AG04449 (cell line): ENCODE measurements at regions not wholly inside any gene's neighbourhood (a gene's known extent, or its start where the extent isn't known, plus 50 kb on each side); places are given as distances from the start of the nearest gene placed in this dataset.

Experiments used
- CTCF ChIA-PET: fragments of 350-600 bp; formaldehyde crosslinking; extraction: SDS; loops from one replicate; lab custom pipeline; 2021; ENCODE audit warnings: antibody characterized with exemption; lab: Yijun Ruan, JAX
- POLR2A ChIA-PET: fragments of 400-600, 350-600 bp; formaldehyde crosslinking; extraction: SDS; loops from one replicate; lab custom pipeline; 2020; ENCODE audit warnings: antibody characterized with exemption, inconsistent platforms; lab: Yijun Ruan, JAX
- DNase-seq: peaks from one replicate; pipeline ENCODE4 v3.0.0-alpha.2; 2010; ENCODE audit warnings: low read depth, low spot score
- H3K4me3 ChIP-seq: 2 replicates; pipeline ENCODE4 v1.5.1; 2011; ENCODE audit warnings: low read depth, mild to moderate bottlenecking, control low read depth, low read length
- TF ChIP-seq, protein P1 (sequence below): IDR thresholded peaks from one replicate; pipeline ENCODE4 v1.5.1; 2011; ENCODE audit warnings: mild to moderate bottlenecking, moderate library complexity, low read length, control low read depth, inconsistent platforms; ENCODE audit not compliant: insufficient read depth; ENCODE audit errors: missing control alignments

DNA sequence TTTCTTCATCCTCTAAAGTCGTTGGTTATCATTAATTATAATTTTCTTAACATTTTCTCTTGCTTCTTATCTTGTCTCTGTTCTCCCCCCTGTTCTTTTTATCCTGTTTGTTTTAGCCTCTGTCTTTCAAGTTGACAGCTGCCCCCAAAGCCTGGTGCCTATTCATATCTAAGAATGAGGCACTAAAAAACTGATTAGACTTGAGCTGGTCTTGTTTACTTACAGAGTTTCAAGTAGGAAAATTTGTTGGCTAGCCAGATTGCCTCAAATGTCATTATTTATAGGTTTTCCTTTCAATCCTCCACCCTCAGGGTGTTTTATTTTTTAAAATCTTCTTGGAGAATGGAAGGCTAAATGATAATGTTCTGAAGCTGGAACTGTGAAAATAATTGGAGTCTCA, 236.0 kb downstream of the UTP18 start:
- ChIA-PET POLR2A (no interaction called here), CTCF (no interaction called here)
- H3K4me3 ChIP-seq: no peak overlapping the region
- DNase-seq: no peak
- TF ChIP-seq, protein P1, sequence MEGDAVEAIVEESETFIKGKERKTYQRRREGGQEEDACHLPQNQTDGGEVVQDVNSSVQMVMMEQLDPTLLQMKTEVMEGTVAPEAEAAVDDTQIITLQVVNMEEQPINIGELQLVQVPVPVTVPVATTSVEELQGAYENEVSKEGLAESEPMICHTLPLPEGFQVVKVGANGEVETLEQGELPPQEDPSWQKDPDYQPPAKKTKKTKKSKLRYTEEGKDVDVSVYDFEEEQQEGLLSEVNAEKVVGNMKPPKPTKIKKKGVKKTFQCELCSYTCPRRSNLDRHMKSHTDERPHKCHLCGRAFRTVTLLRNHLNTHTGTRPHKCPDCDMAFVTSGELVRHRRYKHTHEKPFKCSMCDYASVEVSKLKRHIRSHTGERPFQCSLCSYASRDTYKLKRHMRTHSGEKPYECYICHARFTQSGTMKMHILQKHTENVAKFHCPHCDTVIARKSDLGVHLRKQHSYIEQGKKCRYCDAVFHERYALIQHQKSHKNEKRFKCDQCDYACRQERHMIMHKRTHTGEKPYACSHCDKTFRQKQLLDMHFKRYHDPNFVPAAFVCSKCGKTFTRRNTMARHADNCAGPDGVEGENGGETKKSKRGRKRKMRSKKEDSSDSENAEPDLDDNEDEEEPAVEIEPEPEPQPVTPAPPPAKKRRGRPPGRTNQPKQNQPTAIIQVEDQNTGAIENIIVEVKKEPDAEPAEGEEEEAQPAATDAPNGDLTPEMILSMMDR: no peak

DNA sequence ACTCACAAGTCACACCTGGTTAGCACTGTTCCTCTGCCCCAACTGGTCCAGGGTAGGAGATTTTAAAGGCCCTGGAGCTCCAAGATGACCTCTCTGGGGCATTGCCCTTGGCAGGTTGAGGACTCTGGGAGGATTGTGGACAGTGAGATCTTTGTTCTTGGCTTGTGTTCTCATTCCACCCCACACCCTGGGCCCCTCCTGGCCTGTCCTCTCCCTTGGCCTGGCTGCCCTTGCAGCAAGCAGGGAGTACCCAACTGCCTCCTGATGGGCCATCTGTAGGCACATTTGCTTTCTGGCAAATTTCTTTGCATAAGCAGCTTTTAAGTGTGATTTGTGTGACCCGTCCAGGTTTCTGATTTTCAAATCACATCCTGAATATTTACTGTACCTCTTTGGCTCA, 239.6 kb downstream of the UTP18 start:
- TF ChIP-seq, protein P1: no peak
- DNase-seq: no peak
- POLR2A ChIA-PET: no interaction called here
- no peak overlapping the region for H3K4me3 ChIP-seq
- CTCF ChIA-PET: interaction anchor here (1.1 kb wide), 1 partner anchor 38 kb away, joined by 3 read pairs; no protein-coding TSS in a partner anchor

DNA sequence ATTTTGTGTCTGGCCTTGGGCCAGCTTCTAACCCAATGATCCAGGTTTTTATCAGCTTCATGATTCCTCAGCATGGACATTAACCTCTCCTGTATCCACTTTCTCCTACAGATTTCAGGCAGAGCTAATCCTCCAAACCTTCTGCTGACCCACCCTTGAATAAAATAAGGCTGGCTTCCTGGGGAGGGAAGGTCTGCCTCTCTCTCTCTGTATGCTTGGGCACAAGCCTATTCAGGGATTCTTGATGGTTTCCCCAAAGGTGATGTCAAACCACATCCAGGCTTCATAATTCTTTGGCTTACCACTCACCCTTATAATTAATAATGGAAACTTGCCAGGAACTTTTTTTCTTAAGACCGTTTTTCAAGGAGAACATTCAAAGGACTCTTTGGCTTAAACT, 240.1 kb downstream of the UTP18 start:
- ChIA-PET CTCF (interaction anchor here (1.1 kb wide), 1 partner anchor 39 kb away, joined by 3 read pairs; no protein-coding TSS in a partner anchor), POLR2A (no interaction called here)
- no peak overlapping the region for H3K4me3 ChIP-seq
- TF ChIP-seq, protein P1: no peak
- no peak for DNase-seq

DNA sequence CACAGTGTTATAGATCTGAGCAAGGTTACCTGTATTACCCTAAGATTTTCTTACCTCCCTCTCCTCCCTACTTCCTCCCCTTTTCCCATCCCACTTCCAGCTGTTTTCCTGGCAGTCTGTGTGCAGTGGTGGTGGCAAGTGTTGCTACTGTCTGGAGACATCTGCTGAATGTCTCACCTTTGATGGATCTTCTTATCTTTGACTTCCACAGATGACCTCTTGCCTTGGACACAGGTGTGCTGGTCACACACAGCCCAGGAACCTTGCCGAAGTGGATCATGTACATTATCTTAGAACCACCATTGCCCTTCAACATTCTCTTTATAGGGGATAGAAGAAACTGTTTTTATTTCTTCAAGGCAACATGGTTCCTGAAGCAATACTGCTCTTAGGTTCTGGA, 245.1 kb downstream of the UTP18 start:
- no peak for DNase-seq
- TF ChIP-seq, protein P1: no peak
- H3K4me3 ChIP-seq: no peak overlapping the region
- POLR2A ChIA-PET: no interaction called here
- CTCF ChIA-PET: no interaction called here

DNA sequence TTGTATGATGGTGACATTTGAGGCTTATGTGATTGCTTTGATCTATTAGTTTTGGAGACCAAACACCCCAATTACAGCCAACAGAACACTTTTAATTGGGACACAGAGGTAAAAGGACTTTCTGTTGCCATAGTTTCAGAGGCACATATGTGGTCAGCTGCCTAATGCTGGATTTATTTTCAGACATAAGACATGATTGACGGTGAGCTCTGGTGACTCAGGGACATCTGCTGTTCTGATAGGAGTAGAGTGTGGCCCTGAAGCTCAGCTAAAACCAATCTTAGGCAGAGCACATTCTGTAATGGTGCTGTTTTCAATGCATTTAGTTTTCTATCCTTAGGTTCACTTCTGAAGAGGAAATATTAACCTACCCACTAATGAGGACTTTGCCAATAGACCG, 247.1 kb downstream of the UTP18 start:
- no peak overlapping the region for H3K4me3 ChIP-seq
- TF ChIP-seq, protein P1: no peak
- POLR2A ChIA-PET: no interaction called here
- CTCF ChIA-PET: no interaction called here
- no peak for DNase-seq

DNA sequence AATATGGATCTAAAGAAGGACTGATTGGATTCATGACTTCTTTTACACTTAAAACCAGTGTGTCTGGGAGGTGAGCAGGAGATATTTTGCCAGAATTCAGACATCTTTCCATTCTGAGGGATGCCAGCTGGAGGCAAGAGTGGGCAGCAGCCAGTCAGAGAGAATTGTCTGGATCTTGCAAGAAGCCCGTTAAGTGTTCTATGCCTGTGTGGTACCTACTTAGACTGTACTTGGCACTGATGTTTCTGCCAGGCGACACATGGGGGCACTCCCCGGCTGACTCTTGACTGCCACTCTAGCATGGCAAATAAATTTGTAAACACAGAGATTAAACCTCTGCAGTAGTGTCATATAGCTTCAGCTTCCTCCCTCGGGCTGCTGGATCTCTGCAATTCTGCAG, 247.7 kb downstream of the UTP18 start:
- ChIA-PET POLR2A (no interaction called here), CTCF (no interaction called here)
- no peak for DNase-seq

More for the DNA sequence above, 247.7 kb downstream of the UTP18 start:
- TF ChIP-seq, protein P1: no peak
- no peak overlapping the region for H3K4me3 ChIP-seq
